T-cell (primary cell): ENCODE measurements at regions not wholly inside any gene's neighbourhood (a gene's known extent, or its start where the extent isn't known, plus 50 kb on each side); places are given as distances from the start of the nearest gene placed in this dataset.

ENCODE experiments used
- ATAC-seq, 4 experiments: fragments of 200-7000 bp in 3 of 4; fragments of 150-1000 bp in 1 of 4; cut with Tn5 transposase; replicated peaks in 1 of 4; 1 replicate in 3 of 4; 2 replicates in 1 of 4; pipeline ENCODE4 v1.10.0; 2021; ENCODE audit warnings: moderate library complexity in 3 of 4, mild to moderate bottlenecking in 2 of 4, moderate number of reproducible peaks in 1 of 4
- CTCF ChIA-PET, 2 donors: fragments of 300-600 bp; sonication (Branson Sonifier 250); formaldehyde crosslinking; loops; one replicate each; lab custom pipeline; 2022; ENCODE audit warnings: antibody characterized with exemption in 2 of 2; lab: Charles Lee
- POLR2A ChIA-PET, 2 donors: fragments of 300-600 bp; sonication (Branson Sonifier 250); formaldehyde crosslinking; loops; one replicate each; lab custom pipeline; 2022; ENCODE audit warnings: antibody characterized with exemption in 2 of 2; lab: Charles Lee
- DNase-seq, 35 experiments: peaks; one replicate each; pipeline versions ENCODE4 v3.0.0 to v3.0.0-alpha.2; 2013 to 2023
- H3K27ac ChIP-seq: one replicate; pipeline ENCODE4 v1.5.1; 2013; ENCODE audit warnings: low read length
- H3K27me3 ChIP-seq, 2 experiments: replicated peaks in 1 of 2; 1 replicate in 1 of 2; 2 replicates in 1 of 2; pipeline versions ENCODE4 v1.6.1 to v1.7.0; 2013; ENCODE audit warnings: low read length in 1 of 2, mixed read lengths in 1 of 2; ENCODE audit not compliant: control insufficient read depth in 2 of 2, insufficient read depth in 2 of 2; ENCODE audit errors: extremely low read depth in 1 of 2
- H3K36me3 ChIP-seq, 2 donors: 1 replicate in 1 of 2; 2 replicates in 1 of 2; pipeline versions ENCODE4 v1.6.1 to v1.7.0; 2013; ENCODE audit warnings: low read length in 1 of 2; ENCODE audit not compliant: control insufficient read depth in 2 of 2, insufficient read depth in 1 of 2; ENCODE audit errors: extremely low read depth in 1 of 2
- H3K4me1 ChIP-seq, 2 experiments: 1 replicate in 1 of 2; 2 replicates in 1 of 2; pipeline versions ENCODE4 v1.6.1 to v1.7.0; 2013; ENCODE audit warnings: low read length in 2 of 2, mixed read lengths in 1 of 2; ENCODE audit not compliant: insufficient read depth in 2 of 2, control insufficient read depth in 1 of 2; ENCODE audit errors: extremely low read depth in 1 of 2
- H3K4me3 ChIP-seq, 2 donors: 1 replicate in 1 of 2; 2 replicates in 1 of 2; pipeline versions ENCODE4 v1.5.1 to v1.7.0; 2013; ENCODE audit warnings: mild to moderate bottlenecking in 2 of 2, low read length in 1 of 2, moderate library complexity in 1 of 2; ENCODE audit not compliant: control insufficient read depth in 1 of 2; ENCODE audit errors: extremely low read depth in 1 of 2
- H3K9me3 ChIP-seq: 2 replicates; pipeline ENCODE4 v1.7.0; 2013
- H3K27ac Mint-ChIP-seq, 2 donors: one replicate each; pipeline ENCODE4 v1.8.0; 2020 to 2021; ENCODE audit warnings: mild to moderate bottlenecking in 2 of 2, mixed read lengths in 2 of 2
- H3K27me3 Mint-ChIP-seq, 2 donors: one replicate each; pipeline ENCODE4 v1.8.0; 2021 to 2022; ENCODE audit warnings: mixed read lengths in 2 of 2
- H3K36me3 Mint-ChIP-seq: one replicate; pipeline ENCODE4 v1.8.0; 2021; ENCODE audit warnings: mixed read lengths
- H3K4me1 Mint-ChIP-seq, 3 donors: one replicate each; pipeline ENCODE4 v1.8.0; 2020 to 2022; ENCODE audit warnings: mixed read lengths in 3 of 3, mild to moderate bottlenecking in 1 of 3
- H3K4me3 Mint-ChIP-seq, 3 donors: one replicate each; pipeline ENCODE4 v1.8.0; 2020 to 2022; ENCODE audit warnings: mild to moderate bottlenecking in 3 of 3, mixed read lengths in 3 of 3, moderate library complexity in 3 of 3
- H3K9me3 Mint-ChIP-seq, 3 donors: one replicate each; pipeline ENCODE4 v1.8.0; 2020 to 2022; ENCODE audit warnings: mixed read lengths in 3 of 3
- WGBS: methylation state at CpG from one replicate; pipeline ENCODE4 v1.1.5; 2013; ENCODE audit warnings: missing lambda C conversion rate; ENCODE audit not compliant: insufficient coverage; 5-methylcytosine and 5-hydroxymethylcytosine counted together

- no peak overlapping the region for H3K4me3 ChIP-seq
- Mint-ChIP-seq H3K4me3 (no peak overlapping the region), H3K36me3 (no peaks in the 10 kb centered on the region), H3K9me3 (no peaks in the 10 kb centered on the region), H3K27me3 (no peaks in the 10 kb centered on the region), H3K4me1 (no peaks in the 10 kb centered on the region), H3K27ac (no peak overlapping the region)
- ChIA-PET CTCF (no interaction called here), POLR2A (interaction anchor here in 1 of 2 donors (0.7 kb wide), 1 partner anchor 10 kb away, joined by 5 read pairs; no protein-coding TSS in a partner anchor)
- H3K36me3 ChIP-seq: no peaks in the 10 kb centered on the region
- H3K9me3 ChIP-seq: no peaks in the 10 kb centered on the region
- DNase-seq (no peak), ATAC-seq (no peak)
- WGBS: 83% methylated on average over 11 of the region's 15 CpGs
- H3K27me3 ChIP-seq: peaks cover 0 to 11% of the 10 kb centered on the region in 2 experiments
- no peak overlapping the region for H3K27ac ChIP-seq
- no peaks in the 10 kb centered on the region for H3K4me1 ChIP-seq
These were observed 52.3 kb upstream of the COX20 start for GRCh38 chr1:244783138-244783537.
